H7 (cell line): ENCODE measurements at regions not wholly inside any gene's neighbourhood (a gene's known extent, or its start where the extent isn't known, plus 50 kb on each side); places are given as distances from the start of the nearest gene placed in this dataset.
"Not testable (repeated sequence)": the region's sequence is repeated elsewhere in the genome, so short reads cannot be mapped to it uniquely, and the experiment has no call there.

Source experiments
- DNase-seq: peaks from one replicate; pipeline ENCODE4 v3.0.0; 2012
- H3K27me3 ChIP-seq: 2 replicates; pipeline ENCODE4 v1.6.0; 2011; ENCODE audit warnings: mild to moderate bottlenecking, low read length; ENCODE audit not compliant: control insufficient read depth, insufficient read depth
- H3K36me3 ChIP-seq: replicated peaks from 2 replicates; pipeline ENCODE4 v1.5.1; 2011; ENCODE audit warnings: low read length; ENCODE audit not compliant: control insufficient read depth, insufficient read depth
- H3K4me3 ChIP-seq: 2 replicates; pipeline ENCODE4 v1.5.1; 2011; ENCODE audit warnings: low read depth, mild to moderate bottlenecking, control low read depth, low read length, moderate library complexity; ENCODE audit not compliant: insufficient read depth

DNA sequence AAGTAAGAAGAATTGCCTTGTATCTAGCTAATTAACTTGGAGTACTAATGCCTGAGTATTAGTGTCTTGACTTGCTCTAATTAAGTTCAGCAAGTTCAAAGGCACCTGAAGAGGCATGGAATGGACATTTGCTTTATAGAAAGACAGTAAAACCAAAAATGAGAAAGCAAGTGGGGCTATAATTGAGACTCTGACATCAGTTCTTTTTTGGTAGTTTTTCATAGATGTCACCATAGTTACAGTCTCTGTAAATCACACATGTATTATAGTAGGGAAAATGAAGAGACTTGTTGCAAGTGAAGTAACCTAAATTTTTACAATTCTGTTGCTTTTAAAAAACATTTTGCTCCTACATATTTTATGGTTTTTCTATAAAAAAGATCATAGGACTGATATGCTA, 178.0 kb downstream of the HIPK3 start:
- no peak overlapping the region for H3K4me3 ChIP-seq
- no peak for DNase-seq
- H3K27me3 ChIP-seq, result no peaks in the 10 kb centered on the region
- H3K36me3 ChIP-seq, result no peaks in the 10 kb centered on the region

DNA sequence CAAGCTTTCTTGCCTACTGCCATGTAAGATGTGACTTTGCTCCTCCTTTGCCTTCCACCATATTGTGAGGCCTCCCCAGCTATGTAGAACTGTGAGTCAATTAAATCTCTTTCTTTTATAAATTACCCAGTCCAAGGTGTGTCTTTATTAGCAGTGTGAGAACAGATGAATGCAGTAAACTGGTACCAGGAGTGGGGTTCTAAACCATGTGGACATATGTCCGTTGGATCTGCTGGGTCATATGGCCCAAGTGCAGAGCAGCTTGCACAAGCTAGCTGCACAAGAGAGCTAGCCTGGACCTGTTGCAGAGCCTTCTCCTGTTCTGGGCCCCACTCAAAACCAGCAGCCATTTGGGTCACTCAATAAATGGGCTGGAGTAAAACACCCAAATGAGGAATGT, 177.1 kb downstream of the HIPK3 start:
- DNase-seq, result no peak
- H3K27me3 ChIP-seq, result no peaks in the 10 kb centered on the region
- no peaks in the 10 kb centered on the region for H3K36me3 ChIP-seq
- H3K4me3 ChIP-seq, result no peak overlapping the region

DNA sequence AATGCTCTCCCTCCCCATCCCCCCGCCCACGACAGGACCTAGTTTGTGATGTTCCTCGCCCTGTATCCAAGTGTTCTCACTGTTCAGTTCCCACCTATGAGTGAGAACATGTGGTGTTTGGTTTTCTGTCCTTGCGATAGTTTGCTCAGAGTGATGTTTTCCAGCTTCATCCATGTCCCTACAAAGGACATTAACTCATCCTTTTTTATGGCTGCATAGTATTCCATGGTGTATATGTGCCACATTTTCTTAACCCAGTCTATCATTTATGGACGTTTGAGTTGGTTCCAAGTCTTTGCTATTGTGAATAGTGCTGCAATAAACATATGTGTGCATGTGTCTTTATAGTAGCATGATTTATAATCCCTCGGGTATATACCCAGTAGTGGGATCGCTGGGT, 171.3 kb downstream of the HIPK3 start:
- not testable (repeated sequence) for DNase-seq, H3K4me3 ChIP-seq, H3K36me3 ChIP-seq, H3K27me3 ChIP-seq

DNA sequence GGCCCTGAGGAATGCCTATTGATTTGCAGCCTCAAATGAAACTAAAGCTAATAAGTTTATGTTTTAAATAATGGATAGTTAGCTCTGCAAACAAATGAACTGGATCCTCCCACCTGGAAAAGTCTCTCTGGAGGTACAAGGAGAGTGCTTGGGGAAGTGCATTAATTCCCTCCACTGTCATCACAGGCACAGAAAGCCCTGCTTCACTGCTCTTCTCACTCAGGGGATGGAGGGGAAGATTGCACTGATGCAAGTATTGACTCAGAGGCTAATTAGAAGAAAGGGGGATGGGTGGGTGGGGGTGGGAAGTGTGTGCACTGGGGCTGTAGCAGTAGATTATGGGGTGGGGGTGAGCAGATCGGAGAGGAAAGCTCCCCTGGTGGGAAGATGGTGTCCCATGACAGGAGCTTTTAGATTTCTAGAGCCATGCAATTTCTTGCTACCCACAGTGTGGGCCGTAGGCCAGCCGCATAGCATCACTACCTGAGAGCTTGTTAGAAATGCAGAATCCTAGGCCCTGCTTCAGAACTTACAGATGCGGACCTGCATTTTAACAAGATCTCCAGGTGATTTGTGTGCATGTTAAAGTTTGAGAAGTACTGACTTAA, 163.9 kb downstream of the HIPK3 start:
- no peak for DNase-seq
- no peaks in the 10 kb centered on the region for H3K36me3 ChIP-seq
- H3K27me3 ChIP-seq, result no peaks in the 10 kb centered on the region
- H3K4me3 ChIP-seq, result no peak overlapping the region

- DNase-seq, result no peak
- H3K4me3 ChIP-seq, result no peak overlapping the region
- no peaks in the 10 kb centered on the region for H3K27me3 ChIP-seq
- H3K36me3 ChIP-seq, result no peaks in the 10 kb centered on the region
Observed at GRCh38 chr11:33419924-33420323, 162.7 kb downstream of the HIPK3 start.

GRCh38 chr11:33417121-33417520, 159.9 kb downstream of the HIPK3 start:
- no peak for DNase-seq

DNA sequence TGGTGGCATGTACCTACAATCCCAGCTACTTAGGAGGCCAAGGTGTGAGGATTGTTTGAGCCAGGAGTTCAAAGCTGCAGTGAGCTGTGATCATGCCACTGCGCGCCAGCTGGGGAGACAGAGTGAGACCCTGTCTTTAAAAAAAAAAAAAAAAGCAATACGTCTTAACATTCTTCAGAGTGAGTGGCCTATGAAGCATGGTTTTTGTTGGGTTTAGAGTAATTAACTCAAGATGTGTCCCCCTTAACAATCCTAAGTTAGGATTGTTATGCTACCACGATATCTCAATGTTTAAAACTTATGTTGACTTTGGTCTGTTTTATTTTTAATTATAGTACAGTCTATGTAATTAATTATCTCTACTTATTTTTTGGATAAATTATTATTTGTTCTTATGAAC, 156.1 kb downstream of the HIPK3 start:
- Histone ChIP-seq H3K27me3 (no peaks in the 10 kb centered on the region), H3K36me3 (no peaks in the 10 kb centered on the region), H3K4me3 (no peak overlapping the region)
- no peak for DNase-seq

More at GRCh38 chr11:33417121-33417520, 159.9 kb downstream of the HIPK3 start:
- Histone ChIP-seq H3K4me3 (no peak overlapping the region), H3K27me3 (no peaks in the 10 kb centered on the region), H3K36me3 (no peaks in the 10 kb centered on the region)

GRCh38 chr11:33412241-33412640, 155.1 kb downstream of the HIPK3 start:
- no peaks in the 10 kb centered on the region for H3K27me3 ChIP-seq
- DNase-seq, result no peak

DNA sequence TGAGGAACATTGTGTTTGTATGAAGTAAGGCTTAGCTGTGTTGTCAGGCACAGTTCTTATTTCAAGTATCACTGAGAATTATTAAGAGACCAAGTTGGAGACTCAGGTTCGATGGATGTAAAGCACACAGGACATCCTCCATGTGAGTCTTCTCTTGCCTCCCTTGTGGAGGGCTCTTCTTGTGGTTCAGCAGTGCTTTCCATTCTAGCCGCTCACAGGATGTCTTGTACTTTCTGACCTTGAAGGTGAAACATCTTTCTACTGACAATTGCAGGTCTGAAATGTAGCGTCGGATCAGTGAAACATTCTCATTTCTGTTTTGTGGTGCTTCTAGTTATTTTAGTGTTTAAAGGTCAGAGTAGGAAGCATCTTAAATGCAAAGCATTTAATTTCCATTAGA, 154.6 kb downstream of the HIPK3 start:
- no peak for DNase-seq
- no peaks in the 10 kb centered on the region for H3K36me3 ChIP-seq
- no peaks in the 10 kb centered on the region for H3K27me3 ChIP-seq
- no peak overlapping the region for H3K4me3 ChIP-seq

More at GRCh38 chr11:33412241-33412640, 155.1 kb downstream of the HIPK3 start:
- no peaks in the 10 kb centered on the region for H3K36me3 ChIP-seq
- H3K4me3 ChIP-seq, result no peak overlapping the region

DNA sequence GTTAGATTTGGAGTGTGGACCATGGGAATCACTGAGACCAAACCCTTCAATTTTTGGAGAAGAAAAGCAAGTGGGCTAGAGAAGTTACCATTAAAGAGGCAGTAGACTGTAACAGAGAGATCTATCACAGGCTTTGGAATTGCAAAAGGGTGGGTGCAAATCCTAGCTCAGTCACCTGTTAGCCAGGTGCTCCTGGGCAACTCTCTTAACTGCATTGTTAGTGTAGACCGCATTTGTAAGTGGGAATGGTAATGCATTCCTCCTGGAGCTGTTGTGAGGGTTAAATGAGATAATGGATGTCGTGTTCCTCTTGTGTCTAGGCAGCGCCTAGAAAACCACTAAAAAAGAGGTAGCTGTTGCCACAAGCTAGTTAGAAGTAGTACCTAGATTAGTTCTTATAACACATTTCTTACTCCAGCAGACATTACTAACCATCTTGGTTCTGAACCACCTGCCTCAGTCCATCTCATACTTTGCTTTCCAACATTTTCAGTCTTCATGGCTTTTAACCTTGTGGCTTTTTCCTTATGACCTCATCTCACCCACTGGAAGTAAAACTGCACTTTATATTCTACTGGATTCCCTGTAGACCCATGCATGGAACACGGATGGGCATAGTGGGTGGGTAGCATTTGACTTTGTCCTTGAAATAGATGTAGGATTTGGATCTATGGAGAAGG, 153.0 kb downstream of the HIPK3 start:
- Histone ChIP-seq H3K36me3 (no peaks in the 10 kb centered on the region), H3K27me3 (no peaks in the 10 kb centered on the region), H3K4me3 (no peak overlapping the region)
- DNase-seq, result no peak
